ENCODE measurements at regions not wholly inside any gene's neighbourhood (a gene's known extent, or its start where the extent isn't known, plus 50 kb on each side); places are given as distances from the start of the nearest gene placed in this dataset.

DNA sequence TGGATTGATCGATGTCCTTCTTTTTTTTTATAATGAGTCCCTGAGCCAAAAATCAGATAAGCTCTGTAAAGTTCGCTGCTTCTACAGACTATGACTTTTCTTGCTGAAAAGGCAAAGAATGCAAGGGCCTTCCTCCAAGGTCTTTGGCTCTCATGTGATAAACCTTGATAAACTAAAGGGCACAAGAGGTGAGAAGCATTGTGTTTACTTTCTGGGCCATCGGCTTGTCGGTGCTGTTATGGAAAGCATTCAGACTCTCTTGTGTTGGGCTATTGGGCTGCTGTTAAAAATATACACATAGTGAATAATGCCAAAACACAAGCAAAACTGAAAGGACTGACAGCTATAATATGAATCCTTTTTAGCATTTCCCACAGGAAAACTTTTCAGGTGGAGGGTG, 472.4 kb upstream of the SPHKAP start:
- TF ChIP-seq, protein P1, sequence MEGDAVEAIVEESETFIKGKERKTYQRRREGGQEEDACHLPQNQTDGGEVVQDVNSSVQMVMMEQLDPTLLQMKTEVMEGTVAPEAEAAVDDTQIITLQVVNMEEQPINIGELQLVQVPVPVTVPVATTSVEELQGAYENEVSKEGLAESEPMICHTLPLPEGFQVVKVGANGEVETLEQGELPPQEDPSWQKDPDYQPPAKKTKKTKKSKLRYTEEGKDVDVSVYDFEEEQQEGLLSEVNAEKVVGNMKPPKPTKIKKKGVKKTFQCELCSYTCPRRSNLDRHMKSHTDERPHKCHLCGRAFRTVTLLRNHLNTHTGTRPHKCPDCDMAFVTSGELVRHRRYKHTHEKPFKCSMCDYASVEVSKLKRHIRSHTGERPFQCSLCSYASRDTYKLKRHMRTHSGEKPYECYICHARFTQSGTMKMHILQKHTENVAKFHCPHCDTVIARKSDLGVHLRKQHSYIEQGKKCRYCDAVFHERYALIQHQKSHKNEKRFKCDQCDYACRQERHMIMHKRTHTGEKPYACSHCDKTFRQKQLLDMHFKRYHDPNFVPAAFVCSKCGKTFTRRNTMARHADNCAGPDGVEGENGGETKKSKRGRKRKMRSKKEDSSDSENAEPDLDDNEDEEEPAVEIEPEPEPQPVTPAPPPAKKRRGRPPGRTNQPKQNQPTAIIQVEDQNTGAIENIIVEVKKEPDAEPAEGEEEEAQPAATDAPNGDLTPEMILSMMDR (IDR thresholded peaks at IDR 0.05), result no peak
- TF ChIP-seq POLR2A (IDR thresholded peaks at IDR 0.05), result no peak

All from right lobe of liver (tissue), 4 donors.